ENCODE measurements at regions not wholly inside any gene's neighbourhood (a gene's known extent, or its start where the extent isn't known, plus 50 kb on each side); places are given as distances from the start of the nearest gene placed in this dataset.
A peak's percentile ranks its signal among the peaks of the same experiment; 100 is the strongest.

GRCh38 chr5:173688703-173689102 lies 72.3 kb upstream of the BOD1 start:
- 51 to 60% methylated on average over 3 of the region's 3 CpGs for WGBS, 2 donors
- peak in 1 of 2 donors; percentile 31 for ATAC-seq (ENCODE audit: low FRiP score in 2 of 2)
- no peak for TF ChIP-seq CTCF (IDR thresholded peaks at IDR 0.05)
- peak in 1 of 2 donors; percentile 32 for DNase-seq
- Histone ChIP-seq H3K36me3 (no peaks in the 10 kb centered on the region), H3K27me3 (no peaks in the 10 kb centered on the region), H3K4me1 (peaks cover 10 to 22% (median 13%) of the 10 kb centered on the region in 4 donors), H3K4me3 (no peak overlapping the region), H3K9me3 (no peaks in the 10 kb centered on the region), H3K27ac (peak overlapping the region; percentile 65 to 83 (median 80))

GRCh38 chr5:173689171-173689736 lies 72.8 kb upstream of the BOD1 start:
- Histone ChIP-seq H3K27me3 (no peaks in the 10 kb centered on the region), H3K27ac (peak overlapping the region; percentile 65 to 83 (median 80)), H3K36me3 (no peaks in the 10 kb centered on the region), H3K4me3 (peak overlapping the region in 3 of 4 donors; percentile 13 to 27 (median 25)), H3K9me3 (no peaks in the 10 kb centered on the region), H3K4me1 (peaks cover 10 to 22% (median 13%) of the 10 kb centered on the region in 4 donors)
- 35 to 50% methylated on average over 6 to 7 of the region's 7 CpGs for WGBS, 2 donors
- DNase-seq (peak in 1 of 2 donors; percentile 37), ATAC-seq (ENCODE audit: low FRiP score in 2 of 2) (peak; percentile 23 to 77)
- TF ChIP-seq POLR2A (IDR thresholded peaks at IDR 0.05) = peak in 1 of 4 donors; percentile 44
- TF ChIP-seq CTCF (IDR thresholded peaks at IDR 0.05) = no peak
- TF ChIP-seq EP300 (IDR thresholded peaks at IDR 0.05) = peak in 2 of 4 donors; percentile 1 to 26

- no peak for DNase-seq
- Histone ChIP-seq H3K36me3 (no peaks in the 10 kb centered on the region), H3K9me3 (no peaks in the 10 kb centered on the region), H3K27me3 (no peaks in the 10 kb centered on the region), H3K4me1 (peaks cover 10 to 22% (median 13%) of the 10 kb centered on the region in 4 donors), H3K4me3 (peak overlapping the region in 3 of 4 donors; percentile 13 to 27 (median 25)), H3K27ac (peak overlapping the region; percentile 65 to 83 (median 80))
- 34 to 35% methylated on average over 12 of the region's 12 CpGs for WGBS, 2 donors
- peak; percentile 10 to 47 for ATAC-seq (ENCODE audit: low FRiP score in 2 of 2)
- TF ChIP-seq CTCF (IDR thresholded peaks at IDR 0.05) (peak in 4 of 6 experiments; percentile 18 to 54 (median 28)), POLR2A (IDR thresholded peaks at IDR 0.05) (no peak), POLR2AphosphoS5 (IDR thresholded peaks at IDR 0.05) (no peak), EP300 (IDR thresholded peaks at IDR 0.05) (no peak)
These were observed 73.4 kb upstream of the BOD1 start for GRCh38 chr5:173689737-173690360.

GRCh38 chr5:173691931-173692330 lies 75.5 kb upstream of the BOD1 start:
- no peaks in the 10 kb centered on the region for H3K9me3 ChIP-seq
- TF ChIP-seq EP300 (IDR thresholded peaks at IDR 0.05) (no peak), POLR2A (IDR thresholded peaks at IDR 0.05) (no peak), CTCF (IDR thresholded peaks at IDR 0.05) (no peak), POLR2AphosphoS5 (IDR thresholded peaks at IDR 0.05) (no peak)
- ATAC-seq (ENCODE audit: low FRiP score in 2 of 2) (no peak), DNase-seq (no peak)
- H3K27me3 ChIP-seq = no peaks in the 10 kb centered on the region
- no peaks in the 10 kb centered on the region for H3K36me3 ChIP-seq
- no peak overlapping the region for H3K4me3 ChIP-seq
- peaks cover 10 to 22% (median 13%) of the 10 kb centered on the region in 4 donors for H3K4me1 ChIP-seq
- H3K27ac ChIP-seq = no peak overlapping the region

- ATAC-seq (ENCODE audit: low FRiP score in 2 of 2) (no peak), DNase-seq (no peak)
- Histone ChIP-seq H3K36me3 (no peaks in the 10 kb centered on the region), H3K9me3 (no peaks in the 10 kb centered on the region), H3K27ac (no peak overlapping the region), H3K4me3 (no peak overlapping the region), H3K27me3 (no peaks in the 10 kb centered on the region), H3K4me1 (peaks cover 10 to 14% (median 13%) of the 10 kb centered on the region in 4 donors)
- WGBS, 2 donors = 75 to 77% methylated on average over 5 of the region's 5 CpGs
- TF ChIP-seq CTCF (IDR thresholded peaks at IDR 0.05) = no peak
- TF ChIP-seq POLR2AphosphoS5 (IDR thresholded peaks at IDR 0.05) = no peak
- TF ChIP-seq EP300 (IDR thresholded peaks at IDR 0.05) = no peak
- TF ChIP-seq POLR2A (IDR thresholded peaks at IDR 0.05) = no peak
These were observed 77.2 kb upstream of the BOD1 start for GRCh38 chr5:173693670-173694069.

Data from upper lobe of left lung (tissue), 6 donors.